Esophagus (tissue), 2 donors: ENCODE measurements at regions not wholly inside any gene's neighbourhood (a gene's known extent, or its start where the extent isn't known, plus 50 kb on each side); places are given as distances from the start of the nearest gene placed in this dataset.

ENCODE experiments used
- H3K27ac ChIP-seq, 2 donors: one replicate each; pipeline ENCODE4 v1.5.1; 2013; ENCODE audit warnings: low read depth in 2 of 2, mild to moderate bottlenecking in 2 of 2, inconsistent platforms in 1 of 2, low read length in 1 of 2, moderate library complexity in 1 of 2
- H3K27me3 ChIP-seq, 2 donors: one replicate each; pipeline ENCODE4 v1.6.1; 2013; ENCODE audit warnings: low read length in 2 of 2, control low read depth in 1 of 2, mild to moderate bottlenecking in 1 of 2; ENCODE audit not compliant: insufficient read depth in 2 of 2, control insufficient read depth in 1 of 2
- H3K36me3 ChIP-seq, 2 donors: one replicate each; pipeline ENCODE4 v1.6.1; 2013; ENCODE audit warnings: low read length in 1 of 2; ENCODE audit not compliant: control insufficient read depth in 2 of 2, insufficient read depth in 2 of 2
- H3K4me1 ChIP-seq, 2 donors: one replicate each; pipeline ENCODE4 v1.6.1; 2013; ENCODE audit warnings: low read length in 1 of 2; ENCODE audit not compliant: control insufficient read depth in 2 of 2, insufficient read depth in 2 of 2
- H3K4me3 ChIP-seq, 2 donors: one replicate each; pipeline ENCODE4 v1.5.1; 2013; ENCODE audit warnings: low read length in 2 of 2, mild to moderate bottlenecking in 2 of 2, low read depth in 1 of 2, moderate library complexity in 1 of 2
- H3K9me3 ChIP-seq, 2 donors: one replicate each; pipeline ENCODE4 v1.6.1; 2013; ENCODE audit warnings: mild to moderate bottlenecking in 2 of 2, low read depth in 1 of 2, low read length in 1 of 2, moderate library complexity in 1 of 2; ENCODE audit not compliant: control insufficient read depth in 2 of 2, insufficient read depth in 1 of 2
- WGBS, 2 donors: extraction: QIAGEN DNeasy Blood & Tissue Kit; methylation state at CpG; one replicate each; pipeline ENCODE4 v1.1.7; 2013; 5-methylcytosine and 5-hydroxymethylcytosine counted together
- donor health status: healthy with polysubstance abuse.
- donor health status: Bipolar disorder and iron deficiency.

DNA sequence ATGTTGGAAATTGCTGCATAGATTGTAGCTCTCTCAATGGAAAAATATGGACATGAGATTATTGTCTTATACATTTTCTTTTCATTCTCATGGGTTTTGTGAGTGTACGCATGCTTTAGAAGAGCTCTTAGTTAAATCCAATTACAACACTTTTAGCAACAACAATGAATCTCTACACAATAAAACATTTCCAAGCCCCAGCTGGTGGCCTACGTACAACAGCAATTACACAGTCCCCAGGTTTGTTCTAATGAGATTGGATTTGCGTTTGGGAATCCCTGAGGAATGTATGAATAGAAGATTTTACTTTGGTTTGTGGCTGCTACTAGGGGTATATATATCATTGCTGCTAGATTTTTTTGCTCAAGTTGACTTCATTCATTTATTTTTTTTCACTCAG lies 98.6 kb downstream of the FHDC1 start:
- no peak overlapping the region for H3K27ac ChIP-seq
- H3K4me1 ChIP-seq: no peaks in the 10 kb centered on the region
- H3K27me3 ChIP-seq: no peaks in the 10 kb centered on the region
- H3K9me3 ChIP-seq: no peaks in the 10 kb centered on the region
- H3K36me3 ChIP-seq: no peaks in the 10 kb centered on the region
- 70 to 76% methylated on average over 3 of the region's 3 CpGs for WGBS, 2 donors
- H3K4me3 ChIP-seq: no peak overlapping the region

DNA sequence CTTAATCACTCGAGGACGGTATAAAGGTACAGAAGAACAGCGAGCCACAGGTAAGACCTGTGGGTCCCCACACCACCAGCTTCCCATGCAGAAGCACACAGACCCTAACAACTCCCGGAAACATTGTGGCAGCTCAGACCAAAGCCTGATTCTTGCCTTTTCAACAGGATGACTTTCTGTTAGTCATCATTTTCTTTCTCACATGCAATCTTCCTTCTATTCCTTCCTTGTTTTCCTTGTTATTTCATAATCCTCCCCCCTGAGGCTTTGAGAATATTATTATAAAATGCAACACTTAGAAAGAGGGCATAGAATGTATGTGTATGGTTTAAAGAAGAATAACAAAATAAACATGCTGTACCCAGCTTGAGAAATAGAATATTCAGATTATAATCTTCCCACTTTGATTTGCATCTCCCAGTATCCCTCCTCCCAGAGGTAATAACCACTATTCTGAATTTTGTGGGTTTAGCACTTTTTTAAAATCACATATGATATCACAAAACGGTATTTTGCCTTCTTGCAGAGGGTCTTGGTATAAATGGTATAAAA lies 100.9 kb downstream of the FHDC1 start:
- H3K4me3 ChIP-seq: no peak overlapping the region
- no peaks in the 10 kb centered on the region for H3K9me3 ChIP-seq
- no peaks in the 10 kb centered on the region for H3K36me3 ChIP-seq
- H3K27ac ChIP-seq: no peak overlapping the region
- no peaks in the 10 kb centered on the region for H3K27me3 ChIP-seq
- 77 to 80% methylated on average over 5 of the region's 5 CpGs for WGBS, 2 donors
- H3K4me1 ChIP-seq: no peaks in the 10 kb centered on the region

DNA sequence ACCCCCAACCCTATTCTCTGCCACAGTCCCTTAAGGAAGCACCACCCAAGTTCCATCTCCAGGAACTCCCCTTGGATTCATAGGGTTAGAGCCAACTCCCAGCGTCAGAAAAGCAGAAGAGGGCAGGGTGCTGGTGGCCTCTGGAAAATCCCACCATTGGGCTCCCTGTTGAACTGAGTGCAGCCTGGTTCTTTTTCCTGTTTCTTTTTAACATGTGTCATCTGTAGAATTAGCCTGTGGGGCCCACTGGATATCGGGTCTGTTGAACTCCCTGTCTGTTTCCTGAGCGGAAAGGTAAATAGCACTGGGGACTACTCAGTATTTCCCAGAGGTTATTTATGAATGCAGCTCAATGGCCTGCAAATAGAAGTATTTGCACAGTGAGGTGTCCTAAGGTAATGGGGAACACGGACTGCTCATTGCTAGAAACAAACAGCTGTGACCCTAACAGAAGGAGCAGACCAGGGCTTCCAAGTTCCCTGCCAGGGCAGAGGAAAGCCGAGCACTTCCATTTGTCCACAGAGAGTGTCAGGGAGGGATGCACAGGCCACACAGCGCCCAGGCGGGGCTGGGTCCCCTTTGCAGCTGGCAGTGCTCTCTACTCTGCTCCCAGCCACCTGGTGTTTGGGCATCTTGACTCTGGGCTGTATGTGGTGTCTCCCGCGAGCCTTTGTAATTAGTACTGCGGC lies 102.6 kb downstream of the FHDC1 start:
- WGBS, 2 donors: 60 to 68% methylated on average over 10 of the region's 10 CpGs
- no peak overlapping the region for H3K4me3 ChIP-seq
- H3K9me3 ChIP-seq: no peaks in the 10 kb centered on the region
- H3K27ac ChIP-seq: no peak overlapping the region
- H3K4me1 ChIP-seq: no peaks in the 10 kb centered on the region
- no peaks in the 10 kb centered on the region for H3K27me3 ChIP-seq
- no peaks in the 10 kb centered on the region for H3K36me3 ChIP-seq

DNA sequence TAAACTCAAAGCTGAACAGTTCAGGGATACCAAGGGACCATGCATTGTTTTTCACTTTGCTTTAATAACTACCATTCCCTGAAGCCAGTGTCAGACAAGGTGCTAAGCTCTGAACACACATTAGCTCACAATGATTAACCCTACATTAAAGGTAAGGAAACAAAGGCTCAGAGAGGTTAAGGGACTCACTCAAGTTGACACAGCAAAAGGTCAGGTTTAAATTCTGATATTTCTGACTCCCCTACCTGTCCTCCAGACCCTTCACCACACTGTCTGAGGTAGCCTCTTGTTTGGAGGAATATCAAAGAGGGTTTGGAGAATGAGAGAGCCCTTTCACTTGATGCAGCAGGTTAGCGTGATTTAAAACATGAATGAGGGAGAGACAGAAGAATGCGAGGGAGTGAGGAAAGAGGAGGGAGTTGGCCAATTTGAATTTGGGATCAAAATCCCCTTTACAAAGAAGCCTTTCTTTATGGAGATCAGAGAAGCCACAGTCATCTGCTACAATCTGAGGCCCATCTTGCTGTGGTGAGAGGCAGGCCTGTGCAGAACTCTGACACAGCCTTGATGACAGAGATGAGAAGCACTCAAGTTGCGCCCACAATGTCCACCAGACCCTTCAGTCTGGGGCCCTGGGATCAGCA lies 103.5 kb downstream of the FHDC1 start:
- no peaks in the 10 kb centered on the region for H3K4me1 ChIP-seq
- no peak overlapping the region for H3K4me3 ChIP-seq
- no peak overlapping the region for H3K27ac ChIP-seq
- H3K36me3 ChIP-seq: no peaks in the 10 kb centered on the region
- no peaks in the 10 kb centered on the region for H3K27me3 ChIP-seq
- WGBS, 2 donors: 91 to 93% methylated on average over 3 of the region's 3 CpGs
- H3K9me3 ChIP-seq: no peaks in the 10 kb centered on the region

DNA sequence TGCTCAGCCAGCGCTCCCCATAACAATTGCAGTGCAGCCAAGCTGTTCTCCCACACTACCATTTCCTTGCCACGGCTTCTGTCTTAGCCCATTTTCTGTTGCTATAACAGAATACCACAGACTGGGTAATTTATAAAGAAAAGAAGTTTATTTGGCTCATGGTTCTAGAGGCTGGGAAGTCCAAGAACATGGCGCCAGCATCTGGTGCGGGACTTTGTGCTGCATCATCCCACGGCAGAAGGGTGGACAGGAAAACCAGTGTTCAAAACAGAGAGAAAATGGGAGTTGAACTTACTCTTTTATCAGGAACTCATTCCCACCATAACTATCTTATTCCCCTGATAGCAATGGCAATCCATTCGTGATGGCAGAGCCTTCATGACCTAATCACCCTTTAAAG lies 104.6 kb downstream of the FHDC1 start:
- Histone ChIP-seq H3K4me3 (no peak overlapping the region), H3K27me3 (no peaks in the 10 kb centered on the region), H3K9me3 (no peaks in the 10 kb centered on the region), H3K36me3 (no peaks in the 10 kb centered on the region), H3K4me1 (no peaks in the 10 kb centered on the region), H3K27ac (no peak overlapping the region)
- 83 to 91% methylated on average over 6 of the region's 6 CpGs for WGBS, 2 donors

DNA sequence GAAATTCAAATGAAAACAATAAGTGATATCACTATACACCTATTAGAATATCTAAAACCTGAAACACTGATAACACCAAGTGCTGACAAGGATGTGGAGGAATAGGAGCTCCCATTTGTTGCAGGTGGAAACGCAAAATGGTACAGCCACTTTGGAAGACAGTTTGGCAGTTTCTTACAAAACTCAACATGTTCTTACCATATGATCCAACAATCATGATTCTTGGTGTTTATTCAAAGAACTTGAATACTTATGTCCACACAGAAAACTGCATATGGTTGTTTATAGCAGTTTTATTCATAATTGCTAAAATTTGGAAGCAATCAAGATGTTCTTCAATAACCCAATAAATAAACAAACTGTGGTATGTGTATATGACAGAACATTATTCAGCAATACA lies 107.9 kb downstream of the FHDC1 start:
- Histone ChIP-seq H3K4me3 (no peak overlapping the region), H3K9me3 (no peaks in the 10 kb centered on the region), H3K4me1 (no peaks in the 10 kb centered on the region), H3K27ac (no peak overlapping the region), H3K36me3 (no peaks in the 10 kb centered on the region), H3K27me3 (no peaks in the 10 kb centered on the region)
- 83 to 95% methylated on average over 1 of the region's 1 CpG for WGBS, 2 donors

DNA sequence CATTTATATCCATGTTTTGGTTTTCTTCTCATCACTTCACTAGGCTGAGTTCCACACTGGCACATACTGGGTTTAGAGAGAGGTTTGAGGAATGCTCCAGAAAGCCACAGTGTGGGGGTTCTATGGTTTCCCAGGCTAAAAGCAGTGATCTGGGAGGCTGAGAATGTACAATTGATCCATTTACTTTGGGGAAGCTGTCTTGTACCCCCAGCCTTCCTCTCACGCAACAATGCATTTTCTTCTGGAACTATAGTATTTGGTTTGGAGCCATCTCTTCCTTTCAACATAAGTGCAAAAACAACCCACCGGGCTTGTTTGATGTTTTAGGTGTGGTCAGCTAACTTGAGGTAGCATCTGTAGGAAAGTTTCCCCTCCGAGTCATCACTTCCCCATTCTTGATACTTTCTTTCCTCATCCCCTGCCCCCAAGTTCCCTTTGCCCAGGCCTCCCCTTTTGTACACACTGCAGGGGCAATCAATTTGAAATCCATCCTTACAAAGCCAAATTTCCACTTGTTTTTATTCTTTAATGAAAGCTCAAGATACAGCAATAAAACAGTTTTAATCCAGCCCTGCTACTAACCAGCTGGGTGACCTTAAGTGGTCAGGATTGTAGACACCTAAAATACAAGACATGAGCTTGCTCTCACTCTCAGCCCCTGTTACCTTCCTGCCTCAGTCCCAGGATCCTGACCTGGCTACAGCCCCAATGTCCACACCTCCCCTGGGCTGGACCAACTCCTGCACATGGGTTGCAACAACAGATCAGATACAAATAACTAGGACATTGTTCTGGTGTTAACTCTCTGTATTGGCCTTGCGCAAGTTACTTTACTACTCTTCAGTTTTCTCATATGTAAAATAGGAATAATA lies 109.2 kb downstream of the FHDC1 start:
- Histone ChIP-seq H3K4me1 (no peaks in the 10 kb centered on the region), H3K27me3 (no peaks in the 10 kb centered on the region), H3K9me3 (no peaks in the 10 kb centered on the region), H3K27ac (no peak overlapping the region), H3K36me3 (no peaks in the 10 kb centered on the region), H3K4me3 (no peak overlapping the region)
- WGBS, 2 donors: 59 to 69% methylated on average over 4 of the region's 4 CpGs

DNA sequence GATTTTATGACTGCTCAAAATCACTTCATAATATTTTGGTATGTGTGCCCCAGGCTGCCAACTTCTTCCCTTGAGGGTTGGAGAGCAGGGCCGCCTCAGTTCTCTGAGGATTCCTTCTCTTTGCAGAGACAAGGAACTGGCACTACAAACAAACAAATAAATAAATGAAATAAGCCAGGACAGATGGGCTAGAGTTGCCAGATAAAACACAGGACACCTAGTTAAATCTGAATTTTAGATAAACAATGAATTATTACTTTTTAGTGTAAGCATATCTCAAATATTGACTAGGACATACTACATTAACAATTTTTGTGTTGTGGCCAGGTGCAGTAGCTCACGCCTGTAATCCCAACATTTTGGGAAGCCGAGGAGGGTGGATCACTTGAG lies 122.5 kb downstream of the FHDC1 start:
- no peaks in the 10 kb centered on the region for H3K27me3 ChIP-seq
- 90 to 91% methylated on average over 3 of the region's 3 CpGs for WGBS, 2 donors

DNA sequence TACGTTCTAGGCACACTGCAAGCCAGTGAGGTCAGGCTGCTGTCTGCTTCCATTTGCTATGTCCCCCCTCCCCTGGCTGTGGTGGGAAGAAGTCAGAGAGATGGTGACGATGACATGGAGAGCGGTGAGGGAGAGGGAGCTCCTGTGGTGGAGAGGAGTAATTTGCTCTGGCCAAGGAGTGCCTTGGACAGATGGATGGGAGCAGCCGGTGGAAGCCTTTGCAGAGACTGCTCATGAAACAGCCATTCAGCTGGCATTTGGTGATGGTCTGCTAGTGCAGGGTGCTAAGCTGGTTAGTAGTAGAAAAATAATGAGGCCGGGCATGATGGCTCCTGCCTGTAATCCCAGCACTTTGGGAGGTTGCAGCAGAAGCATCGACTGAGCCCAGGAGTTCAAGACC lies 124.1 kb downstream of the FHDC1 start:
- Histone ChIP-seq H3K27ac (no peak overlapping the region), H3K36me3 (no peaks in the 10 kb centered on the region), H3K4me1 (no peaks in the 10 kb centered on the region), H3K4me3 (no peak overlapping the region), H3K9me3 (no peaks in the 10 kb centered on the region), H3K27me3 (no peaks in the 10 kb centered on the region)
- WGBS, 2 donors: 85 to 87% methylated on average over 6 of the region's 6 CpGs

More for the DNA sequence above, 122.5 kb downstream of the FHDC1 start:
- Histone ChIP-seq H3K9me3 (no peaks in the 10 kb centered on the region), H3K36me3 (no peaks in the 10 kb centered on the region), H3K4me1 (no peaks in the 10 kb centered on the region), H3K27ac (no peak overlapping the region), H3K4me3 (no peak overlapping the region)
